ENCODE measurements at regions not wholly inside any gene's neighbourhood (a gene's known extent, or its start where the extent isn't known, plus 50 kb on each side); places are given as distances from the start of the nearest gene placed in this dataset.

DNA sequence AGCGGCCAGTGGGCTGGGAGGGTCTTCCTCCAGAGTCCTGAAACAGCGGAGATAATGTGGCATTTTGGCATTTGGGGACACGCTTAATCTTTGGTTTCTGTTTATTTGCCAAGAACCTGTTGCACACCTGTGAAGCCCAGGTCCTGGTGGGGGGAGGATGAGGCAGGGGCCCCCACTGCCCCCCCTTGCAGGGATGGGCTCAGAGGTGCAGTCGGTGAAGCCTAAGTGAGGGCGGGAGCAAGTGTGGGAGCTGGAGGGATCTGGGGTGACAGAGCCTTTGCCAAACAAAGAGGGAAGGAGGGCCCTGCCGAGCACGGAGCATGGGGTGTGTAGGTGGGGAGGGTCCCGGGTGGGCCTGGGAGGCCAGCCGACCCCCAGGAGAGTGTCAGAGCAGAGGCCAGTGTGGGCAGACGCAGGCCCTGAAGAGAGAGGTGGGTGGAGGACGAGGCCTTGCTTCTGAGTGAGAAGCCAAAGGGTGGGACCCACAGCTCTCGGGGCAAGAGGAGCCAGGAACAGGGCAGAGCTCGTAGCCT is 62.1 kb upstream of the ADGRA1 start:
- Histone ChIP-seq H3K4me3 (no peak overlapping the region), H3K27ac (no peak overlapping the region)
- DNase-seq (ENCODE audit: low spot score) = no peak
- TF ChIP-seq, protein P1, sequence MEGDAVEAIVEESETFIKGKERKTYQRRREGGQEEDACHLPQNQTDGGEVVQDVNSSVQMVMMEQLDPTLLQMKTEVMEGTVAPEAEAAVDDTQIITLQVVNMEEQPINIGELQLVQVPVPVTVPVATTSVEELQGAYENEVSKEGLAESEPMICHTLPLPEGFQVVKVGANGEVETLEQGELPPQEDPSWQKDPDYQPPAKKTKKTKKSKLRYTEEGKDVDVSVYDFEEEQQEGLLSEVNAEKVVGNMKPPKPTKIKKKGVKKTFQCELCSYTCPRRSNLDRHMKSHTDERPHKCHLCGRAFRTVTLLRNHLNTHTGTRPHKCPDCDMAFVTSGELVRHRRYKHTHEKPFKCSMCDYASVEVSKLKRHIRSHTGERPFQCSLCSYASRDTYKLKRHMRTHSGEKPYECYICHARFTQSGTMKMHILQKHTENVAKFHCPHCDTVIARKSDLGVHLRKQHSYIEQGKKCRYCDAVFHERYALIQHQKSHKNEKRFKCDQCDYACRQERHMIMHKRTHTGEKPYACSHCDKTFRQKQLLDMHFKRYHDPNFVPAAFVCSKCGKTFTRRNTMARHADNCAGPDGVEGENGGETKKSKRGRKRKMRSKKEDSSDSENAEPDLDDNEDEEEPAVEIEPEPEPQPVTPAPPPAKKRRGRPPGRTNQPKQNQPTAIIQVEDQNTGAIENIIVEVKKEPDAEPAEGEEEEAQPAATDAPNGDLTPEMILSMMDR (IDR thresholded peaks at IDR 0.05) = no peak

DNA sequence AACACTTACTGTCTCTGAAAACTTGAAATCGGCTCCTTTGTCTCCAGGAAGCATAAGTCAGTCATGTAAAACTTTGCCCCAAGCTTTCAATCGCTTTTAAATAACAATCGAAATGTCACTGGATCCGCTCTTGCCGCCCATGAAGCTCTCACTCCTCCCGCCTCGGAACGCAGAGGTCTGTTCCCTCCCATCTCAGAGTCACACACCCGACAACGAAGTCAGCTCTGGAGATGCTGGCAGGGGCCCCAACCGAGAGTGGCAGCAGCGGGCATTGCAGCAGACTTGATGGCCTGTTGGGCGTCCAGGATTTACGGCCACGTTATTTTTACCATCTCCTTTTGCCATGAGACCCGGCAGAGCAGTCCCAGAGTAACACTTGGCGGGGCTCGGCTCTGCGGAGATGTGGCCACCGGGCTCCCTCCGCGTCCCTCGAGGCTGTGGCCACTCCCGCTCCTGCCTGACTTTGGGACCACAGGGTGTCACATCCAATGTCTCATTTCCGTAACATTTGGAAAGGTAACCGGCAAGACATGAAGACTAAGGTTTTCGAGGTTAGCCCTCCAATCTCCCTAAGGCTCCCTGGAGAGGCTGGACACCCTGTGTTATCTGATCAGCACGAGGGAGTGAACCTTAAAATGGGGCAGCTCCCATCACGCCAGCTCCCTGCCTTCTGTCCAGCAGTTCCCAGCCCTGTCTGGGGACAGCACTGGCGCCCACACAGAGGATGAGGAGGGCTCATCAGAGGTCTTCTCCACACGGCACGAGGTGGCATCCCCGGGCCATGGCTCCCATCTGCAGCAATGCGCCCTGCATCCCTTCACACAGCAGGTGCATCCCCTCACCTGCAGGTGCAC is 62.8 kb upstream of the ADGRA1 start:
- Histone ChIP-seq H3K4me3 (no peak overlapping the region), H3K27ac (no peak overlapping the region)
- TF ChIP-seq, protein P1 (IDR thresholded peaks at IDR 0.05) = no peak
- no peak for DNase-seq (ENCODE audit: low spot score)

DNA sequence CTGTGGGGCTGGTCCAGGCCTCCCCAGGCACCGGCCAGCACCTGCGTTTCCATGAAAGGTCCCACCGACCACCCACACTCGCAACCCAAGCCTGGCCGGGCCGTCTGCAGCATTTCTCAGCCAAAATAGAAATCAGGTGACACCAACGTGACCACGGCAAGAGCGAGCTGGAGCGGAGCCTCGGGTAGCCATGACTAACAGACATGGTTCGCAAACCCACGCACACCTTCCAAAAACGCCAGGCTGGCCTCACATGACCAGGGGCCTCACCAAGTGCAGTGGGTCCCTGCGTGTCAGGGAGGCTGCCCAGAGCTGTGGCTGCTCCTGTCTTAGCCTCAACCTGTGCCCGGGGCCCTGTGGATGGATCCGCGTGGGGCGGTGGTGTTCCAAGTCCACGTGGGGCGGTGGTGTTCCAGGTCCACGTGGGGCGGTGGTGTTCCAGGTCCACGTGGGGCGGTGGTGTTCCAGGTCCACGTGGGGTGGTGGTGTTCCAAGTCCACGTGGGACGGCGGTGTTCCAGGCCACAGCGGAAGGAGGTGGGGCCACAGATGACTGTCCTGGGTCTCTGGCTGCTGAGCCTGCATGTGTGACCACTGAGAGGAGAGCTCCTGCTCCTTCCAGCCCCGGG is 64.4 kb upstream of the ADGRA1 start:
- Histone ChIP-seq H3K4me3 (no peak overlapping the region), H3K27ac (no peak overlapping the region)
- DNase-seq (ENCODE audit: low spot score) = no peak
- TF ChIP-seq, protein P1 (IDR thresholded peaks at IDR 0.05) = no peak

DNA sequence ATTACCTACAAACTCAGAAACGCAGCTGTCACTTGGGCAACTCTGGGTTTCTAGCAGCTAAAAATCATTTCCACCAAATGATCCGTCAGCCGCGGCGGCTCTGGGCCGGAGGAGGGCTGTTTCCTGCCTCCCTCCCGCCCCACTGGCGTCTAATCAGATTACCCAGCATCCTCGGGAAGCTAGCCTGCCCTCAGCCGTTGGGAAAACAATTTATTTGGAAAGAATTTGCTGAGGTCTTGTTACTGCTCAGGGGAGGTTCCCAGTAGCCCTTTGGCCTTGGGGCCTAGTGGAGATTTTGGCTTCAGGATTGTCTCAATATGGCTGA is 65.0 kb upstream of the ADGRA1 start:
- DNase-seq (ENCODE audit: low spot score) = no peak
- H3K4me3 ChIP-seq = no peak overlapping the region
- no peak overlapping the region for H3K27ac ChIP-seq
- TF ChIP-seq, protein P1 (IDR thresholded peaks at IDR 0.05) = no peak

DNA sequence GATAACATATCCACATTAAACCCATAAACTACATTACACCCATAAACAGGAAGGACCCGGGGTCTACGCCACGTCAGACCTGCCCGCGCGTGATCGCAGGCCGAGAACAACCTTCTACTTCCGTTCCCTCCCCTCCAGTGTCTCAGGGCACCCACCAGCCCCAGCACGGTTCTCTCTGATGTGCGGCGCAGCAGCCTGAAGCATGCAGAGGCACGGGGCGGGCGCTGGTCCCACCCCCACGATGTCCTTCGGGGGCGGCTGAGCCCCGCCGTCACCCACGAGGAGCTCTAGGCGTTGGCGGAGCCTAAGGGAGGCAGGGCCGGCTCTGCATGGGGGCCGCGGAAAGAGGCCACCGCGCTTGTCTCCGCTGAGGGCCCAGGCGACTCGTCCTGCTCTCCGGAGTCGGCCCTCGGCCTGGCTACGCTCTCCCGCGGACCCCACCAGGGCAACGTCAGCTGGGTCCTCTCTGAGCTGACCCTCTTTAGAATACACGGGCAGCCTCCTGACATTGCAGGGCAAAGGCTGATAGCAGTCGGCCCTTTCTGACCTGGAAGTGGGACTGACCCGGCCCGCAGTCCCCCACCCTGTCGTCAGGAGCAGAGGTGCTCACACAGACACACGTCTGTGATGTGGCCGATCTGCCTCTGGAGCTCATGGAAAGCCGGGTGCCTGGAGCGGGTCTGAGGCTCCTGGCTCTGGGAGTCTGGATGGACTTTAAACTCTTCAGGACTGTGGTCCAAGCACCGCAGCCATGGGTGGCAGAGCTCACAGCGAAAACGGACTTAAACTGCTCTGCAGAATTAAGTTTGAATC is 65.6 kb upstream of the ADGRA1 start:
- H3K27ac ChIP-seq = no peak overlapping the region
- no peak overlapping the region for H3K4me3 ChIP-seq
- TF ChIP-seq, protein P1 (IDR thresholded peaks at IDR 0.05) = no peak
- DNase-seq (ENCODE audit: low spot score) = no peak

DNA sequence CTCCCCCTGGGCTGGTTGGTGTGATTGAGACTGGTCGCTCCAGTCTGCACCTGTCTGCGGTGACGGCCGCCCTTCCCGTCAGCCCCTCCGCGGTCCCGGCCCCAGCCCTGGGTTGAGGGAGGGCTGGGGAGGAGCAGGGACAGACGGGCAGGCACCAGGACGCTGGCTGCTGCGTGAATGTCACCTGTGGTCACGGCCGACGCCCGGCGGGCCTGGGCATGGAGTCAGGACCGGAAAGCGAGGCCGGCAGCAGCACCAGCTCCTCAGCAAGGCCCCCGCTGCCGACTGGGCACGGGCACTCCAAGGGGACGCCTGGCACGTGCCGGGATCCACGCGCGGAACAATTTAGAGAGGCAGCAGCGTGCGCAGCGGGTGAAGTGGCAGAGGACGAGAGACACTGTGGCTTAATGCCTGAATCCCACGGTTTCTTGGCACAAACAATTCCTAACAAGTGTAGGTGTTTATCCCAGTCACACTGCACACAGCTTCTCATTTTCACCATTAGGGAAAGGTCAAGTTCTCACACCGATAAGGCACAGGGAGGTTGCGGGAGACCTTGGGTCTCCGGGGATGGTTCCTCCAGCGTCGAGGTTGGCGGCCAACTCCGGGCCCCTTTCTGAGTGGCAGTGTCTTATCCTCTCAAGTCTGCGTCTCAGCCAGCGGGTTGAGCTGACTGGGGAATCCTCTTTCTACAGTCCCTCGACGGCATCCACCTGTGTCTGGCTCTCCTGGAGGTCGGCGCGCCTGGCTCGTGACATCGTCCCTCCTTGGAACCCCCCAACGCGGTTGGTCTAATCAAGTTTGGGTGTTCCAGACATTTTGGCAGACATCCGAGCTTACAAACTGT is 66.4 kb upstream of the ADGRA1 start:
- DNase-seq (ENCODE audit: low spot score) = no peak
- Histone ChIP-seq H3K4me3 (no peak overlapping the region), H3K27ac (no peak overlapping the region)
- TF ChIP-seq, protein P1 (IDR thresholded peaks at IDR 0.05) = no peak

All from coronary artery (tissue), 2 donors.